Renal pelvis (tissue), 1 donor: ENCODE measurements at regions not wholly inside any gene's neighbourhood (a gene's known extent, or its start where the extent isn't known, plus 50 kb on each side); places are given as distances from the start of the nearest gene placed in this dataset.

ENCODE experiments used
- DNase-seq: peaks from one replicate; pipeline ENCODE4 v3.0.0-alpha.2; 2013

DNA sequence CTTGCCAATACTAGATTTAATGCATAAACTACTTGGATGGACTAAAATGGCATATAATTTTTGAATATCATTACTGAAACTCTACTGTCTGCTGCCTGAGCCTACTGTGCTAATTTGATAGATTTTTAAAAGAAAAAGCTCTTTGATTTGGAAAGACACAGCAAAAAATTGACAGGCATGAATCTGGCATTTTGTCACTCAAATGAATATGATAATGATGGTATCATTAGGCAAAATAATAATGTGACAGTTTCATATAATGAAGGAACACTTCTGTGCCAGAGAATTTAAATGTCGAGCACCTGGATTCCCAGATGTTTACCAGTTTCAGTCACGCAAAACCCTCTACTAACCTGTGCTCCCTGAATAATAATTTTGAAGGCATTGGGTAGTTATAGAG, 60.0 kb upstream of the SLC13A1 start:
- no peak for DNase-seq
